ENCODE measurements at regions not wholly inside any gene's neighbourhood (a gene's known extent, or its start where the extent isn't known, plus 50 kb on each side); places are given as distances from the start of the nearest gene placed in this dataset.

GRCh38 chr5:67487862-67488261, 291.3 kb upstream of the CD180 start:
- TF ChIP-seq SIN3A (IDR thresholded peaks at IDR 0.05; ENCODE audit: low read depth), result no peak
- no peak for TF ChIP-seq CTCF (IDR thresholded peaks at IDR 0.05 in 2 of 3, conservative IDR thresholded peaks at IDR 0.05 in 1 of 3; ENCODE audit: borderline replicate concordance in 1 of 3, insufficient read depth in 1 of 3, low read depth in 2 of 3, low read length in 2 of 3)
- TF ChIP-seq EZH2 (IDR thresholded peaks at IDR 0.05), result no peak
- TF ChIP-seq POLR2AphosphoS5 (IDR thresholded peaks at IDR 0.05; ENCODE audit: low read depth, low read length), result no peak
